Stimulated activated CD4-positive, alpha-beta T cell treated with anti-CD3 and anti-CD28 coated beads, Interleukin-1b, Interleukin-23, amount 100 ng/mL, for 24 hours (primary cell): ENCODE measurements at regions not wholly inside any gene's neighbourhood (a gene's known extent, or its start where the extent isn't known, plus 50 kb on each side); places are given as distances from the start of the nearest gene placed in this dataset.
A peak's percentile ranks its signal among the peaks of the same experiment; 100 is the strongest.
"Not testable (repeated sequence)": the region's sequence is repeated elsewhere in the genome, so short reads cannot be mapped to it uniquely, and the experiment has no call there.

Experiments
- DNase-seq, 4 experiments: peaks; one replicate each; pipeline ENCODE4 v3.0.0-alpha.2; 2020; ENCODE audit warnings: low read depth in 4 of 4, low spot score in 1 of 4

DNA sequence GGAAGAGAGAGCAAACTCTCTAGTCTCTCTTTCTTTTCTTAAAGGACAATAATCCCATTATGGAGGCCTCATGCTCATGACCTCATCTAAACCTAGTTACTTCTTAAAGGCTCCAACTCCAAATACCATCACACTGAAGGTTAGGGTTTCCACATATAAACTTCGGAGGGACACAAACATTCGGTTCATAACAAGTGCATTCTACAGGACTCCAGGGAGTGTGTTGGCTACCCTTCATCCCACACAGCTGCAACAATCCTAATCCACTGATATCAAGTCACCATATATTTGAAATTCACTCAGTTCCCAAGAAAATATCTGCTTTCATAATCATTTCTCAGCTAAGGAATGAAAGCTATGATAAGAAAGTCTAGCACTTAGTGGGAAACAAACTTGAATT, 265.9 kb upstream of the PLEKHG7 start:
- DNase-seq, result no peak

DNA sequence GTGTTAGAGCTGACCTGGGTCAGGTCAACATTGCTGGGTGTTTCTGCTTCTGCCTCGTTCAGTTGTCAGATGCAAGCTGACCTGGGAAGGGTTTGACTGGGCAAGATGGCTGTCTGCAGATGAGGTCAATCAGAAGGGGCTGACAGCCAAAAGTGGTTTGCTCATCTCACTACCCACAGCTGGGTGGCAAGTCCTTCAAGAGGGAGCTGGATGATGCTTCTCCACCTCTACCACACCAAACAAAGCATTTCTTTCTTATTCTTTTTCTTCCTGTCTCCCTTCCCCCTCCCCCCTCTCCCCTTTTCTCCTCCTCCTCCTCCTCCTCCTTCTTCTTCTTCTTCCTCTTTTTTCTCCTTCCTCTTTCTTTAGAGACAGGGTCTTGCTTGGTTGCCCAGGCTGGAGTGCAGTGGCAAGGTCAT, 268.2 kb upstream of the PLEKHG7 start:
- DNase-seq, result no peak

DNA sequence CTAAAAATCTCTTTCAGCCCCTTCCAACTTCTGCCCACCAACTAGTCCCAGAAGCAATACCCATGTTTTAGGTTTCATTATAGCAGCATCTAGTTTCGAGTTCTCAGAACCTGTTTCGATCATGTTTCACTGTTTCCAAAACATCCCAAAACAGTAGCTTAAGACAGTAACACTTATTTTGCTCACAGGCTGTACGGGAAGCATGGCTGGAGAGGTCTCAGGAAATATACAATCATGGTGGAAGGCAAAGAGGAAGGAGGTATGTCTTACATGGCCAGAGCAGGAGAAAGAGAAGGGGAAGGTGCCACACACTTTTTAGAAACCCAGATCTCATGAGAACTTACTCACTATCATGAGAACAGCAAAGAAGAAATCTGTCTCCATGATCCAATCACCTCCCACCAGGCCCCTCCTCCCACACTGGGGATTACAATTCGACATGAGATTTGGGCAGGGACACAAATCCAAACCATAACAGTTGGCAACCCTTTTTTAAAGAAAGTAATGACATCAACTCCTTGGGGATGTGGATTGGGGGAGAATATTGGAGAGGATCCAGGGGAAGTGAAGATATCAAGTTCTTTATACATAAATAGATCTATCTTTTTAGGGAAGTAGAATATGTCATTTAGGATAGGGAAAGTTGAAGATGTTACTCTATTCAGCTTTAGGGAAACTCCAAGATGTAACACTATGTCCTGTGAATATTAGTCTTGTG, 269.9 kb upstream of the PLEKHG7 start:
- DNase-seq, result no peak

DNA sequence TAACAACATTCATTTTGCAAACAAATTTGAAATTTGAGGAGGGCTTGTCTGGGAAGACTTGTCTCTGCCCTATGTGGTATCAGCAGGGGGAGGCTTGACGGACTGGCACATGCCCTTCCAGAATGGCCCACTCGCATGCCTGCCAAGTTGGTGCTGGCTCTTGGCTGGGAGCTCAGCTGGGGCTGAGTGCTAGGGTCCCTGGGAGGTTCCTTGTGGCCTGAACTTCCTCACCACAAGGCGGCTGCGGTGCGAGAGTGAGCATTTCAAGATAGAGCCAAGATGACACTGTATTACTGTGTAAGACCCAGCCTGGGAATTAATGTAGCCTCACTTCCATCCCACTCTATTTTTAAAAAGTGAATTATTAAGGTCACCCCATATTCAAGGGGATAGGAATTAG, 271.6 kb upstream of the PLEKHG7 start:
- no peak for DNase-seq

DNA sequence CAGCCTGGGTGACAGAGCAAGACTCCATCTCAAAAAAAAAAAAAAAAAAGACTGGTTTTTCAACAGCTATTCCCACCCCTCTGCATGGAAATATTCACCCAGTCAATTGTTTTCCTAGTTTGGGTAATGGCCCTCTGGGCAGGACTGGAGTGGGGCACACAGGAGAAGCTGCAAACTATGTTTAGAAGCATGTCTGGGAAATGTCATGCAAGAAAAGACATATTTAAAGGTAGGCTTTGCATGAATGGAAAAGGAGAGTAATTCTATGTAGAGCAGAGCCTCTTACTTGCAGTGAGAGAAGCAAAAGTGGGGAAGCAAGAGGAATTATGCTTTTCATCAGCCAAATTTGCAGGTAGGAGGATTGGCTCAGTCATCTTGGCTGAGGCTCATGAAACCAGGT, 276.5 kb upstream of the PLEKHG7 start:
- no peak for DNase-seq

DNA sequence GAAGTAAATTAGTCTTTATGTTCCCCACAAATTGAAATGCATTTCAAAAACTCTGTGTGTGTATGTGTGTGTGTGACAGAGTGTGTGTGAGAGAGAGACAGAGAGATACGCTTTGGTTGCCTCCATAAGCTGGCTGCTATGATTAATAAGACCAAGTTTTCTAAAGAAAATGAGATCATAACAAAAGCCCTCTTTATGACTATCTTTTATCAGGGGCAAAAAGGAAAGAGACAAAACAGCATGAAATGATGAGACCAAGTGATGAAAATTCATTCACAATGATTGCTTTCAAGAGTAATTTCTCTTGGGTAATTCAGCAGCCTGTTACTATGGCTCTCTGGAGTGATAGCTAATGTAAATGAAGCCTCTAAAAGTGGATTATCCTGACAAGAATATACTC, 277.6 kb upstream of the PLEKHG7 start:
- no peak for DNase-seq

DNA sequence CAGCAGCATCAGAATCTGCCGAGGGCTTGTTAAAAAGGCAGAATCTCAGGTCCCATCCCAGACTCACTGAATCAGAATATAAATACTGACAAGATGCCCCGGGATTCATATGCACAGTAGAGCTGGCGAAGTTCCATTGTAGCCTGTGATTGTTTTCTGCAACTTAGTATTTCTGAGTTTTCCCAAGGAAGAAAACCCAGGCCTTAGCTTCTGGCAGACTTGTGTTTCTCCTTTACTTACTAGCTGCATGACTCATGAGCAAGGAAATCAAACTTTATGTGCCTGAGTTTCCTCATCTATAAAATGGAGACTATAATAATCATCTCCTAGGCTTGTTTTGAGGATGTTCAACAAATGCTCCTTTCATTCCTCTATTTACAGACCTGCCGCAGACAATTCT, 278.5 kb upstream of the PLEKHG7 start:
- DNase-seq, result no peak

DNA sequence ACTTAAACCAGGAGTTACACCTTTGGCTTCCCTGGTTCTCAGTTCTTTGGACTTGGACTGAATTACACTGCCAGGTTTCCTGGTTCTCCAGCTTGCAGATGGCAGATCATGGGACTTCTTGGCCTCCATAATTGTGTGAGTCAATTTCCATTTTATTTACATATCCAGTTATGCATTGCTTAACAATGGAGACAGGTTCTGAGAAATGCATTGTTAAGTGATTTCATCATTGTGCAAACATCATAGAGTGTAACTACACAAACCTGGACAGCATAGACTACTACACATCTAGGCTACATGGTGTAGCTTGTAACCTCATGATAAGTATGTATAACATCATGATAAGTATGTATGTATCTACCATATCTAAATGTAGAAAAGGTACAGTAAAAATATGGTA, 276.1 kb upstream of the BTG1 start:
- DNase-seq, result no peak

DNA sequence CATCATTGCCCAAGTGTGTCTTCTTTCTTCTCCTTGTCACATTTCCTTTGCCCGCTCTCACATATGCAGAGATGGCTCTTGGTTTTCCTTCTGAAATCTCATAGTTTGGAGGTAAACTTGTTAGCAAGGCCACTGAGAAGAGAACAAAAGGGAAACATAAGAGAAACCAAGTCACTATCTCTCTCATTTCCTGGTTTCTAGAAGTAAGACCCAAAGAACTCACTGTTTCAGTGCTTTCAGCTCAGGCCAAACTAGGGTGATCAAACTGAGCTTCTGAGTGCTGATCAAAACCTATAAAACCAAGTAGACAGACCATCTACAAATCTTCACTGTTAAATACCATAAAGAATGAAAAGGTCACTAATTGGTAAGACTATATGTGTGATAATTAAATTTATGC, 275.4 kb upstream of the BTG1 start:
- no peak for DNase-seq

DNA sequence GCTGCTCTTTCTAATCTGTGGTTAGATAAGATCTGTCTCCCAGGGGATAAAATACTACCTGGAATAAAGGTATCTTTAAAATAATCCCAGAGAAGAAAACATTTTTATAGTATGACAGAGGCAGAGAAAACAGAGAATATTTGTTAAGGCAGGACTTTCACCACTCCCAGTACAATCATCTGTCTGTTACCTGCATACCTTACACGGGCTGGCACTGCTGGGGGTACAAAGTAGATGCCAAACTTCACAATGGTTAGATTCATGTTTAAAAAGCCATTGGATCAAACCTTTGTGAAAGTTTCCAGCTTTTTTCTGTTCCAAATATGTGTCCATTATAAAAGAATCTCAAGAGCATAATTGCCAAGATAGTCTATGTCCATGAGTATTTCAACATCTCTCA, 273.6 kb upstream of the BTG1 start:
- DNase-seq, result no peak

DNA sequence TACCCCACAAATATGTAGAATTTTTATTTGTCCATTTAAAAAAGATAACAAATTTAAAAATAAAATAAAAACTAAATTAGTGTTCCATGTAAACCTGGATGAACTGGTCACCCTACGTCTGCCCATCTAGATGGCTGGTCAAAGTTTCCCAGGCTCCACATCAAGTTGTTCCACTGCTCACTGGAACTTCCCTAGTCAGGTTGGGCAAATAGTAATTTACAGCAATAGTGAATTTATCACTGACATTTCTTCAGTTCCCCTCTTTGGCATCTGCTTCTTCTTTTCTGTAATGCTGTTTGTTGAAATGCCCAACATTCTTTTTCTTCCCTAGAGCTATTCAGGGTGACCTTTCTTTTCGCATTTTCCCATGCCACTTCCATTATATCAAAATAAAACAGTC, 272.7 kb upstream of the BTG1 start:
- DNase-seq, result no peak

DNA sequence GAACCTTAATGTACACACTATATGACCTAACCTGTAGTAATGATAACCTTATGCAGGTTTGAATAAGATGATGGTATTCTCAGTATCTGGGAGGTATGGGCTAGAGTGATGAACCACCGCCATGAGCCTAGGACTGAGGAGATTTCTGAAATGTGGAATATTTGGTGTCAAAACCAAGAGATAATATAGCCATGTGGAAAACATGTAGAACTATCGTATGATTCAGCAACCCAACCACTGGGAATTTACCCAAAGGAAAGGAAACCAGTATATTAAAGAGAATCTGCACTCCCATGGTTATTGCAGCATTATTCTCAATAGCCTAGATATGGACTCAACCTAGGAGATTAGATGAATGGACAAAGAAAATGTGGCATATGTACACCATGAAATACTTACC, 271.7 kb upstream of the BTG1 start:
- DNase-seq, result no peak

DNA sequence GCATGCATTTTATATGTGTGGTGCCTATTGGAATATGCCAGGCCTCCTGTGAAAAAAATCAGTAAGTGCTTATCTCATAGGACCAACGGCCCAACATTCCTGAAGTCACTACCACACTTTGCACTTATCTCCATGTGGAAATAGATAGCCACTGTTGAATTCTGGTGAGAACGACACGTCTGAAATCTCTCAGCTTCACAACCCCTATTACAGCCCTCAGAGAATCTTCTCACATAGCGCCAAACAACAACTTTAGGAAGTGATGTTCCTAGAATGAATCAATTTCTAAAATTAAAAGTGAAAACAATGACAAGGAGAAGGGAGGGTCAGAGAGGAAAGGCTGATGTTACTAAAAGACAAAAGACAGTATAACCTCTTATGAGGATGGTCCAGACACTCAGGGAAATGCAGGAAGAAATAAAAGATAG, 270.8 kb upstream of the BTG1 start:
- no peak for DNase-seq

DNA sequence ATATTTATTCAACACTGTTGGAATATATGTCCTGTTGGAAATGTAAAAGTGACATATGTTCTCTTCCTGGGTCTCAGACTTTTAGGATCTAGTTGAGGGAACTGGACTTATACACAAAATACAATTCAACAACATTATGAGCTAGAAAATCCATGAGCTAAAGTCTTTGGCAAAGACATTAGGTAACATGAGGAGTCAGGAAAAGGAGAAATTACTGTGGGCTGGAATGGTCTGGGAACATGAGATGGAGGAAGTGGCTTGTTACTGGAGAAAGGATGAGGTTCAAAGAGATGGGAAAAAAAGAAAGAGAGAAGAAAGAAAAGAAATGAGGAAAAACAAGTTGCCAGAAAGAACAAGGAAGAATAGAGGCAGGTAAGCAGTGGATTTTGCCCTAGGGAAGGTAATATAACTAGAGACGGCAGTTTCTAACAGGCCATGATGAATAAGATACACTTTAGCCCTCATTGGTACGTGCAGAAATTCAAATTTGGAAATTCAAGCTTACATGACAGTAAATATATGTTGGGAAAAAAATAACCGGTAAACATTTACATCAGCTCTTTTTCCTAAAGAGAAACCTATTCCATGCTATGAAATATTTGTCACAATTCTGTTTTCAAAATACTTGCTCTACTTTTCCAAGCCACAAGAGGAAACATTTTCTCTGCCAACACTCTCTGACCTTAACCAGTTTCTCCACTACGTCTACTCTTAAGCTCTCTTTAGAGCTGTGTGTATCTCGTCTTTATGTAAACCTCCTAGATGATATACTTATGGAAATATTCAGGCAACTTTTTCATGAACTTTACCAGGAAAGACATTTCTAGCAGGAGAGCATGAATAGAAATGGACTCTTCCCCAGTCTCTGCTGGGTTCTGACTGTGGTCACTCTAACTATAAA, 268.8 kb upstream of the BTG1 start:
- no peak for DNase-seq

DNA sequence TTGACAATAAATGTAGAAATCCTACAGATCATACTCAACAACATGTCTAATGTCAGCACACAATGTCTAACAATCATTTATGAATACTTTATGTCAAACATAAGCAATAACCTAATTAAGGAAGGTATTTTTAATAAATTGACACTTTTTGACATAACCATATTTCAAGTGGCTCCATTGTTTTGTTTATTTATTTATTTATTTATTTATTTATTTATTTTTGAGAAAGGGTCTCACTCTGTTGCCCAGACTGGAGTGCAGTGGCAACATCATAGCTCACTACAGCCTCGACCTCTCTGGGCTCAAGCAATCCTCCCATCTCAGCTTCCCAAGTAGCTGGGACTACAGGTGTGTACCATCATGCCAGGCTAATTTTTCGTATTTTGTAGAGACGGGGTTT, 267.6 kb upstream of the BTG1 start:
- no peak for DNase-seq

DNA sequence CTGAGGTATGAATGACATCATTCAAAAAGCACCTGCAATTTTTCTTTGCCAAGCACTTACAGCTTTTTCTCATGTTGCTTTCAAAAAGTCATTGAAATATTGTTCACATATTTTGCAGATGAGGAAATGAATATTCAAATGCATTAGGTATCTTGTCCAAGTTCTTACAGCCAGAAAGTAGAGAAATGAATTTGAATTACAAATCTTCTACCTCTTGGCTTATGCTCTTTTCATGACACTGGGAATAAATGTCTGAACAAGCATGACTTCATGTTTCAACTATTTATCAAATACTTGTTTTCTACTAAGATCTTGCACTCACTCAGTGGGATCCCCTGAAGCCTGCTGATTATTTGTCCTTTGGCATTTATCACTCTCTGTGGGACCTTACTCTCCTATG, 267.2 kb upstream of the BTG1 start:
- DNase-seq, result no peak

DNA sequence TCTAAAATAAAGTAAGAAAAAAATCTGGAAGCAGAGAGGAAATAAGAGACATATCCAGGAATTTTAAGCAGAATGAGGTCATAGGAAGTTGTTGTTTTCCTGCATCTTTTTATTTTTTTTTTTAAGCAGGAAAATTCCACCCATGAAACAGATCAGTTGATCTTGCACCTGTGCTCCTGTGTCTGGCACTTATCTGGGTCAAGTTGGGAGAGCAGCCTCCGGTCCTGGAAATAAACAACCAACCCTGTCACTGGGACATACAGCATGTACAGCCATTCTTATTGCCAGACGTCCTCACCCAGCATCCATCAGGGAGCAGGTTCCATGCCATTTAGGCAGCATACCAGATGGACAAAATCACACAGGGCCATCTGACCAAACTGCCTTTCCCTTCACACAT, 266.0 kb upstream of the BTG1 start:
- no peak for DNase-seq

DNA sequence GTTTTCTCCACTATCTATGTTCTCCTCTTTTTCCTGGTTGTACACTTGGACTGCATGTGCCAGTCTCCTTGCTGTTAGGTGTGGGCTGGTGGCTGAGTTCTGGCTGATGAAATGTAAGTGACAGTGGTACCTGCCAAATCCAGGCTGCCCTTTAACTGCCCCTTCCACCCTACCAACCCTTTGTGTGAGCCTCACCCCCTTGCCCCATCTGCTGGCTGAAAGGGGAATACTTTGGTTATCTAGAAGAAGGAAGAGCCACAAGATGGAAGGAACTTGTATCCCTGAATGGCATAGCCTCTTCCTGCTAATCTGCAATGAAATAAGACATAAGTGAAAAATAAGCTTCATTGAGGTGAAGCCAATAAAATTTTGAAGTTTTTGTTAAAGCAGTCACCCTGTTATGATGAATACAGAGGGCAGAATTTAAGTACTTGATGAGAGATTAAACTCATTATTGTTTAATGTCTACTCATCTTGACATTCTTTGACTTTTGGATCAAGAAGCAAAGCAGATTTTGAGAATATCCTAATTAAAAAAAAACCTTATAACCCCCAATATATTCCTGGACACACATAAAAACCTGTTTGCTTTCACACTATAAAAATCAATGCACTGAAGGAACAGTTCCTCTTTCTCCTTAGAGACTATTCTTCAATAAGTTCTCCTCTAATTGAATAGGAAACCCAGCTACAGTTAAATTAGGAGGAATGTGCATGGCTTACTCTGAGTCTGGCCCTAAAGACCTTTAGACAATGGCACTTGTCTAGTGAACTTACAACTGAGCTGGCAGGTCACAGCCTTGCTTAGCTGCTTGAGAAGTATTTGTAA, 262.6 kb upstream of the BTG1 start:
- DNase-seq, result peak in 1 of 4 experiments; percentile 25

DNA sequence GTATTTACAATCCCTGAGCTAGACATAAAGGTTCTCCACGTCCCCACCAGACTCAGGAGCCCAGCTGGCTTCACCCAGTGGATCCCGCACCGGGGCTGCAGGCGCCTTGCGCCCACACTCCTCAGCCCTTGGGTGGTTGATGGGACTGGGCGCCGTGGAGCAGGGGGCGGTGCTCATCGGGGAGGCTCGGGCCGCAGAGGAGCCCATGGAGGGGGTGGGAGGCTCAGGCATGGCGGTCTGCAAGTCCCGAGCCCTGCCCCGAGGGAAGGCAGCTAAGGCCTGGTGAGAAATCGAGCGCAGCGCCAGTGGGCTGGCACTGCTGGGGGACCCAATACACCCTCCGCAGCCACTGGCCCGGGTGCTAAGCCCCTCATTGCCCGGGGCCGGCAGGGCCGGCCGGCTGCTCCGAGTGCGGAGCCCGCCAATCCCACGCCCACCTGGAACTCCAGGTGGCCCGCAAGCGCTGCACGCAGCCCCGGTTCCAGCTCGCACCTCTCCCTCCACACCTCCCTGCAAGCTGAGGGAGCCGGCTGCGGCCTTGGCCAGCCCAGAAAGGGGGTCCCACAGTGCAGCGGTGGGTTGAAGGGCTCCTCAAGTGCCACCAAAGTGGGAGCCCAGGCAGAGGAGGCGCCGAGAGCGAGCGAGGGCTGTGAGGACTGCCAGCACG, 260.9 kb upstream of the BTG1 start:
- not testable (repeated sequence) for DNase-seq

DNA sequence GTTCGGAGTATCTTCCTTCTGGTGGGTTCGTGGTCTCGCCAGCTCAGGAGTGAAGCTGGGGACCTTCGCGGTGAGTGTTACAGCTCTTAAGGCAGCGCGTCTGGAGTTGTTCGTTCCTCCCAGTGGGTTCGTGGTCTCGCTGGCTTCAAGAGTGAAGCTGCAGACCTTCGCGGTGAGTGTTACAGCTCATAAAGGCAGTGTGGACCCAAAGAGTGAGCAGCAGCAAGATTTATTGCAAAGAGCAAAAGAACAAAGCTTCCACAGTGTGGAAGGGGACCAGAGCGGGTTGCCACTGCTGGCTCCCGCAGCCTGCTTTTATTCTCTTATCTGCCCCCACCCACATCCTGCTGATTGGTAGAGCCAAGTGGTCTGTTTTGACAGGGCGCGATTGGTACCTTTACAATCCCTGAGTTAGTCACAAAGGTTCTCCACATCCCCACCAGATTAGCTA, 260.2 kb upstream of the BTG1 start:
- DNase-seq, result not testable (repeated sequence)

DNA sequence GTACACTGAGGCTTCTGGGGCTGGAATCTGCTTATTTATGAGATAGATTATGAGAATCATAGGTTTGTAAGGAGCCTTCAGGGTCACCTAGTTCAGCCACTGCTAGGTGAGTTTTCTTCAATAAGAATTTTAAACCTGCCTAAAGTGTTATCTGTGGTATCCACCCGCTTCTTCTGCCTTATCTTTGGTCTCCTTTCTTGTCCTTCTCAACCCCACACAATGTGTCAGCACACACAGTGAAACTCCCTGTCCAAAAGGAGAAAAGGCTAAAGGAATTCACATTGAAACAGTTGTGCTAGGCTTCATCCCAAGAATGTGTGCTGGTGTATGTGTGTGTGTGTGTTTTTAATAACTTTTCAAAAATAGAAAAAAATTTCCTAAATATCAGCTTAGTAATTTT, 259.3 kb upstream of the BTG1 start:
- DNase-seq, result no peak
